ENCODE measurements at regions not wholly inside any gene's neighbourhood (a gene's known extent, or its start where the extent isn't known, plus 50 kb on each side); places are given as distances from the start of the nearest gene placed in this dataset.

GRCh38 chr10:42111661-42112330 is 526.6 kb downstream of the ZNF33B start:
- peaks cover 4 to 19% (median 10%) of the 10 kb centered on the region in 3 donors for H3K9me3 ChIP-seq
- intact Hi-C loops (cut with DNase I; ENCODE audit: low total_unique reads) = no loop called here
- DNase-seq = peak in 1 of 2 donors; percentile 34

GRCh38 chr10:42111076-42111475 is 527.3 kb downstream of the ZNF33B start:
- Histone ChIP-seq H3K27me3 (no peaks in the 10 kb centered on the region), H3K36me3 (no peaks in the 10 kb centered on the region), H3K27ac (no peak overlapping the region), H3K9me3 (peaks cover 4 to 19% (median 10%) of the 10 kb centered on the region in 3 donors), H3K4me3 (no peak overlapping the region), H3K4me1 (no peaks in the 10 kb centered on the region)
- no peak for DNase-seq
- no peak for TF ChIP-seq CTCF (IDR thresholded peaks at IDR 0.05)
- intact Hi-C loops (cut with DNase I; ENCODE audit: low total_unique reads) = no loop called here

More at GRCh38 chr10:42111661-42112330, 526.6 kb downstream of the ZNF33B start:
- Histone ChIP-seq H3K27ac (no peak overlapping the region), H3K4me1 (no peaks in the 10 kb centered on the region), H3K36me3 (no peaks in the 10 kb centered on the region), H3K4me3 (no peak overlapping the region), H3K27me3 (no peaks in the 10 kb centered on the region)
- TF ChIP-seq CTCF (IDR thresholded peaks at IDR 0.05) = no peak
